Activated B cell treated with CpG ODN at 0.5 μM for 24 hours (primary cell): ENCODE measurements at regions not wholly inside any gene's neighbourhood (a gene's known extent, or its start where the extent isn't known, plus 50 kb on each side); places are given as distances from the start of the nearest gene placed in this dataset.
"Not testable (repeated sequence)": the region's sequence is repeated elsewhere in the genome, so short reads cannot be mapped to it uniquely, and the experiment has no call there.

Source experiments
- ATAC-seq: fragments of 200-7000 bp; cut with Tn5 transposase; one replicate; pipeline ENCODE4 v1.10.0; 2021; ENCODE audit warnings: low read depth, mild to moderate bottlenecking, moderate library complexity
- CTCF ChIA-PET: fragments of 350-600 bp; sonication (Branson Sonifier 250); formaldehyde crosslinking; loops from one replicate; lab custom pipeline; 2021; ENCODE audit warnings: antibody characterized with exemption; lab: Charles Lee
- POLR2A ChIA-PET: fragments of 350-600 bp; sonication (Branson Sonifier 250); formaldehyde crosslinking; loops from one replicate; lab custom pipeline; 2021; ENCODE audit warnings: antibody characterized with exemption; lab: Charles Lee
- DNase-seq: peaks from one replicate; pipeline ENCODE4 v3.0.0; 2022
- H3K27ac Mint-ChIP-seq: one replicate; pipeline ENCODE4 v1.8.0; 2020; ENCODE audit warnings: mixed read lengths
- H3K27me3 Mint-ChIP-seq: one replicate; pipeline ENCODE4 v1.8.0; 2021; ENCODE audit warnings: mixed read lengths
- H3K36me3 Mint-ChIP-seq: one replicate; pipeline ENCODE4 v1.8.0; 2021; ENCODE audit warnings: low read depth, mixed read lengths
- H3K4me1 Mint-ChIP-seq: one replicate; pipeline ENCODE4 v1.8.0; 2021; ENCODE audit warnings: mixed read lengths
- H3K4me3 Mint-ChIP-seq: one replicate; pipeline ENCODE4 v1.8.0; 2020; ENCODE audit warnings: mild to moderate bottlenecking, mixed read lengths
- H3K9me3 Mint-ChIP-seq: one replicate; pipeline ENCODE4 v1.8.0; 2020; ENCODE audit warnings: mixed read lengths
- intact Hi-C: fragments of 100-400 bp; cut with micrococcal nuclease; formaldehyde crosslinking; loops from one replicate; pipeline ENCODE4 v1.15.1; 2024

GRCh38 chr7:73166152-73166551 lies 80.3 kb upstream of the SPDYE9 start:
- H3K27ac Mint-ChIP-seq, POLR2A ChIA-PET, CTCF ChIA-PET, H3K9me3 Mint-ChIP-seq, ATAC-seq, H3K27me3 Mint-ChIP-seq, DNase-seq, H3K4me3 Mint-ChIP-seq, intact Hi-C loops, H3K4me1 Mint-ChIP-seq, H3K36me3 Mint-ChIP-seq: not testable (repeated sequence)

- DNase-seq, H3K36me3 Mint-ChIP-seq, POLR2A ChIA-PET, ATAC-seq, H3K9me3 Mint-ChIP-seq, H3K4me3 Mint-ChIP-seq, H3K27ac Mint-ChIP-seq, CTCF ChIA-PET, intact Hi-C loops, H3K4me1 Mint-ChIP-seq, H3K27me3 Mint-ChIP-seq: not testable (repeated sequence)
These were observed 76.8 kb upstream of the SPDYE9 start for GRCh38 chr7:73162680-73163079.

- CTCF ChIA-PET = not testable (repeated sequence)
These were observed 75.9 kb upstream of the SPDYE9 start for GRCh38 chr7:73161727-73162126.

GRCh38 chr7:73157169-73157661 lies 71.4 kb upstream of the SPDYE9 start:
- H3K4me1 Mint-ChIP-seq, CTCF ChIA-PET, DNase-seq, H3K4me3 Mint-ChIP-seq, ATAC-seq, intact Hi-C loops, H3K27me3 Mint-ChIP-seq, POLR2A ChIA-PET, H3K9me3 Mint-ChIP-seq, H3K27ac Mint-ChIP-seq, H3K36me3 Mint-ChIP-seq: not testable (repeated sequence)

More at GRCh38 chr7:73161727-73162126, 75.9 kb upstream of the SPDYE9 start:
- H3K4me3 Mint-ChIP-seq, H3K27me3 Mint-ChIP-seq, H3K9me3 Mint-ChIP-seq, ATAC-seq, DNase-seq, intact Hi-C loops, H3K36me3 Mint-ChIP-seq, H3K27ac Mint-ChIP-seq, H3K4me1 Mint-ChIP-seq, POLR2A ChIA-PET: not testable (repeated sequence)

GRCh38 chr7:73156510-73157168 lies 70.8 kb upstream of the SPDYE9 start:
- H3K27me3 Mint-ChIP-seq, H3K9me3 Mint-ChIP-seq, intact Hi-C loops, CTCF ChIA-PET, H3K4me1 Mint-ChIP-seq, H3K36me3 Mint-ChIP-seq, H3K4me3 Mint-ChIP-seq, DNase-seq, H3K27ac Mint-ChIP-seq, ATAC-seq, POLR2A ChIA-PET: not testable (repeated sequence)

- peak; percentile 89 for ATAC-seq
- H3K36me3 Mint-ChIP-seq, H3K9me3 Mint-ChIP-seq, CTCF ChIA-PET, H3K4me1 Mint-ChIP-seq, intact Hi-C loops, H3K27me3 Mint-ChIP-seq, H3K27ac Mint-ChIP-seq, POLR2A ChIA-PET: not testable (repeated sequence)
- H3K4me3 Mint-ChIP-seq = peak overlapping the region; percentile 71
- peak; percentile 70 for DNase-seq
These were observed 68.8 kb upstream of the SPDYE9 start for GRCh38 chr7:73154586-73155038.

- POLR2A ChIA-PET, H3K4me1 Mint-ChIP-seq, CTCF ChIA-PET, DNase-seq, H3K9me3 Mint-ChIP-seq, H3K36me3 Mint-ChIP-seq, ATAC-seq, H3K4me3 Mint-ChIP-seq, intact Hi-C loops, H3K27me3 Mint-ChIP-seq, H3K27ac Mint-ChIP-seq: not testable (repeated sequence)
These were observed 68.2 kb upstream of the SPDYE9 start for GRCh38 chr7:73153921-73154585.

- ATAC-seq, H3K36me3 Mint-ChIP-seq, H3K9me3 Mint-ChIP-seq, POLR2A ChIA-PET, CTCF ChIA-PET, H3K4me1 Mint-ChIP-seq, H3K4me3 Mint-ChIP-seq, H3K27me3 Mint-ChIP-seq, DNase-seq, H3K27ac Mint-ChIP-seq, intact Hi-C loops: not testable (repeated sequence)
These were observed 62.7 kb upstream of the SPDYE9 start for GRCh38 chr7:73148570-73148969.

GRCh38 chr7:73147681-73148080 lies 61.8 kb upstream of the SPDYE9 start:
- H3K4me3 Mint-ChIP-seq, CTCF ChIA-PET: not testable (repeated sequence)

GRCh38 chr7:73143993-73144392 lies 58.2 kb upstream of the SPDYE9 start:
- DNase-seq, H3K27me3 Mint-ChIP-seq, H3K4me1 Mint-ChIP-seq, H3K36me3 Mint-ChIP-seq, ATAC-seq, H3K27ac Mint-ChIP-seq, CTCF ChIA-PET, H3K4me3 Mint-ChIP-seq, H3K9me3 Mint-ChIP-seq, POLR2A ChIA-PET, intact Hi-C loops: not testable (repeated sequence)

More at GRCh38 chr7:73147681-73148080, 61.8 kb upstream of the SPDYE9 start:
- H3K9me3 Mint-ChIP-seq, H3K27me3 Mint-ChIP-seq, H3K27ac Mint-ChIP-seq, DNase-seq, H3K4me1 Mint-ChIP-seq, H3K36me3 Mint-ChIP-seq, intact Hi-C loops, POLR2A ChIA-PET, ATAC-seq: not testable (repeated sequence)

- DNase-seq, CTCF ChIA-PET, ATAC-seq, H3K4me3 Mint-ChIP-seq, POLR2A ChIA-PET, H3K36me3 Mint-ChIP-seq, H3K27ac Mint-ChIP-seq, H3K4me1 Mint-ChIP-seq, intact Hi-C loops, H3K27me3 Mint-ChIP-seq, H3K9me3 Mint-ChIP-seq: not testable (repeated sequence)
These were observed 52.1 kb upstream of the SPDYE9 start for GRCh38 chr7:73137922-73138321.
